Gastroesophageal sphincter (tissue), 4 donors: ENCODE measurements at regions not wholly inside any gene's neighbourhood (a gene's known extent, or its start where the extent isn't known, plus 50 kb on each side); places are given as distances from the start of the nearest gene placed in this dataset.

Experiments used
- ATAC-seq: fragments of 150-250 bp; one replicate; pipeline ENCODE4 v1.9.1; 2016; ENCODE audit warnings: mild to moderate bottlenecking, moderate library complexity
- H3K27ac ChIP-seq, 4 donors: fragments of 200-600 bp; sonication (generic) in 3 of 4; 1 replicate in 3 of 4; 2 replicates in 1 of 4; pipeline ENCODE4 v1.5.1; 2016 to 2019
- H3K27me3 ChIP-seq: fragments of 200-600 bp; sonication (generic); one replicate; pipeline ENCODE4 v1.5.1; 2019
- H3K36me3 ChIP-seq, 2 donors: fragments of 200-600 bp; sonication (generic); one replicate each; pipeline ENCODE4 v1.5.1; 2019; ENCODE audit warnings: control low read depth in 1 of 2
- H3K4me1 ChIP-seq, 3 donors: fragments of 200-600 bp; sonication (generic); 1 replicate in 2 of 3; 2 replicates in 1 of 3; pipeline ENCODE4 v1.5.1; 2016 to 2019; ENCODE audit warnings: control low read depth in 2 of 3
- H3K4me3 ChIP-seq, 2 donors: fragments of 200-600 bp; sonication (generic); one replicate each; pipeline ENCODE4 v1.5.1; 2019; ENCODE audit warnings: mild to moderate bottlenecking in 1 of 2, moderate library complexity in 1 of 2
- H3K9me3 ChIP-seq, 3 donors: fragments of 200-600 bp; sonication (generic); one replicate each; pipeline ENCODE4 v1.5.1; 2017 to 2019; ENCODE audit warnings: control low read depth in 2 of 3
- EP300 ChIP-seq: sonication (generic); formaldehyde crosslinking; IDR thresholded peaks from one replicate; pipeline ENCODE4 v1.6.1; 2017; ENCODE audit warnings: antibody characterized with exemption, mild to moderate bottlenecking
- POLR2A ChIP-seq, 2 donors: fragments of 450-650 bp; IDR thresholded peaks; one replicate each; pipeline ENCODE4 v1.6.1; 2017; ENCODE audit warnings: antibody characterized with exemption in 2 of 2, mild to moderate bottlenecking in 2 of 2, moderate library complexity in 1 of 2
- POLR2AphosphoS5 ChIP-seq: sonication (generic); formaldehyde crosslinking; IDR thresholded peaks from one replicate; pipeline ENCODE4 v1.6.1; 2017; ENCODE audit warnings: antibody characterized with exemption
- WGBS, 2 donors: methylation state at CpG; one replicate each; pipeline ENCODE4 v1.1.5; 2018; ENCODE audit warnings: low coverage in 1 of 2; 5-methylcytosine and 5-hydroxymethylcytosine counted together
- TF ChIP-seq, protein P1 (sequence below), 4 experiments: fragments of 200-600 bp in 2 of 4; fragments of 450-650 bp in 2 of 4; sonication (generic) in 1 of 4; IDR thresholded peaks; one replicate each; pipeline ENCODE4 v1.5.1; 2017 to 2019; ENCODE audit warnings: antibody characterized with exemption in 4 of 4, mild to moderate bottlenecking in 2 of 4, moderate library complexity in 2 of 4

DNA sequence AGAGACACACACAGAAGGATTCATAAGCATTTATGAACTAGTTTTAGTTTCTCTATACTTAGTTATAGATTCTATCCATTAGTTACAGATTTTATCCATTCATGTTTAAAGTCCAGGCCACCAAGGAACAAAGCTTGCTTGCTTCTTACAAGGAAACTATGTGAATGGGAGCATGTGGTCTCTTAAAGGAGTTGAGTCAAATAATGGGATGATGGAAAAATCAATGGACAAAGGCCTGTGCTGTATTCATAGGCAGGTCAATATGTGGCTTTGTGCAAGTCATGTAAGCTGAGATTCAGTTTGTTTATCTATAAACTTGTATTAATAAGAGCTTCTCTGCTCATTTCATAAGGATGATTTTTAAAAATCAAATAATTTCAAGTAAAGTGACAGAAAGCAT, 172.8 kb upstream of the CDK1 start:
- H3K27me3 ChIP-seq = no peaks in the 10 kb centered on the region
- no peak overlapping the region for H3K4me3 ChIP-seq
- H3K27ac ChIP-seq = no peak overlapping the region
- no peaks in the 10 kb centered on the region for H3K9me3 ChIP-seq
- no peaks in the 10 kb centered on the region for H3K36me3 ChIP-seq
- TF ChIP-seq POLR2A (IDR thresholded peaks at IDR 0.05) (no peak), POLR2AphosphoS5 (no peak), EP300 (no peak)
- TF ChIP-seq, protein P1, sequence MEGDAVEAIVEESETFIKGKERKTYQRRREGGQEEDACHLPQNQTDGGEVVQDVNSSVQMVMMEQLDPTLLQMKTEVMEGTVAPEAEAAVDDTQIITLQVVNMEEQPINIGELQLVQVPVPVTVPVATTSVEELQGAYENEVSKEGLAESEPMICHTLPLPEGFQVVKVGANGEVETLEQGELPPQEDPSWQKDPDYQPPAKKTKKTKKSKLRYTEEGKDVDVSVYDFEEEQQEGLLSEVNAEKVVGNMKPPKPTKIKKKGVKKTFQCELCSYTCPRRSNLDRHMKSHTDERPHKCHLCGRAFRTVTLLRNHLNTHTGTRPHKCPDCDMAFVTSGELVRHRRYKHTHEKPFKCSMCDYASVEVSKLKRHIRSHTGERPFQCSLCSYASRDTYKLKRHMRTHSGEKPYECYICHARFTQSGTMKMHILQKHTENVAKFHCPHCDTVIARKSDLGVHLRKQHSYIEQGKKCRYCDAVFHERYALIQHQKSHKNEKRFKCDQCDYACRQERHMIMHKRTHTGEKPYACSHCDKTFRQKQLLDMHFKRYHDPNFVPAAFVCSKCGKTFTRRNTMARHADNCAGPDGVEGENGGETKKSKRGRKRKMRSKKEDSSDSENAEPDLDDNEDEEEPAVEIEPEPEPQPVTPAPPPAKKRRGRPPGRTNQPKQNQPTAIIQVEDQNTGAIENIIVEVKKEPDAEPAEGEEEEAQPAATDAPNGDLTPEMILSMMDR (IDR thresholded peaks at IDR 0.05) = no peak
- H3K4me1 ChIP-seq = no peaks in the 10 kb centered on the region
- no peak for ATAC-seq

DNA sequence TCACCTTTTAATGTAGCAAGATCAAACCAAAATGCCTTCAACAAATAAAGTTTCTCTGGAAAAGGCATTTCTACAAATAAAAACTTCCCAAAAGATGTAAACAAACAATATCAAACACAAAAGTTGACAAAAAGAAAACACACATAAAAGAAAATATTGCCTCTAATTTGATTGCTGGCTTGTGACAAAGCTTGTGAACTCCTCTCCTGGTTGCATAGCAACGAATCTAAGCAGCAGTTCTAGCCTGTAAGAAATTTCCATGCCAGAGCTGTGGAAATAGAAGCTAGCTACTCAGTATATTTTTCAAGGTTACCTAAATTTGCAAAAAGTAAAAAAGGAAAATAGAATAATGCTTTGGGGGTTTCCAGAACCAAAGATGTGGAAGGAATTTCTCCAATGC, 173.9 kb upstream of the CDK1 start:
- Histone ChIP-seq H3K27me3 (no peaks in the 10 kb centered on the region), H3K36me3 (no peaks in the 10 kb centered on the region), H3K4me1 (no peaks in the 10 kb centered on the region), H3K4me3 (no peak overlapping the region), H3K27ac (no peak overlapping the region), H3K9me3 (no peaks in the 10 kb centered on the region)
- TF ChIP-seq EP300 (no peak), POLR2A (IDR thresholded peaks at IDR 0.05) (no peak), POLR2AphosphoS5 (no peak)
- TF ChIP-seq, protein P1 (IDR thresholded peaks at IDR 0.05) = no peak
- WGBS, 2 donors = 36% methylated on average over 1 of the region's 1 CpG; no CpG with 5 or more reads in 1 of the 2 donors
- ATAC-seq = no peak

DNA sequence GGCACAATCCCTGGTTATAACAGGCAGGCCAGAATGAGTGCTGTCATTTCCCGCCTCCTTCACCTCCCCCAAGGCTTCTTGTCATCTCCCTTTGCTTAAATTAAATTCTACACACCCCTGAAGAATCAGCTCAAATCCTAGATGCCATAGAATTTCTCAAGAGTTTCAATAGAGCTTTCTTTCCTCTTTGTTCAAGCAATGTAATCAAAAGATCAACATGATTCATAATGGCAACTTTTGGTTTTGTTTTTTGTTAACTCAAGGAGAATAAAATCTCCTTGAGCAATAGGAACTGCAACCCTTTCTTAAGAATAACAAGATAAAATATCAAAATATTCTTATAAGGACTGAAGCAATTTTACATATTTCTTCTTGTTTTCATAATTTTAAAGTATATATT, 180.8 kb upstream of the CDK1 start:
- Histone ChIP-seq H3K27me3 (no peaks in the 10 kb centered on the region), H3K4me3 (no peak overlapping the region), H3K4me1 (no peaks in the 10 kb centered on the region), H3K9me3 (no peaks in the 10 kb centered on the region), H3K27ac (no peak overlapping the region), H3K36me3 (no peaks in the 10 kb centered on the region)
- TF ChIP-seq POLR2A (IDR thresholded peaks at IDR 0.05) (no peak), POLR2AphosphoS5 (no peak), EP300 (no peak)
- TF ChIP-seq, protein P1 (IDR thresholded peaks at IDR 0.05) = no peak
- ATAC-seq = no peak
- 86 to 100% methylated on average over 1 of the region's 1 CpG for WGBS, 2 donors

DNA sequence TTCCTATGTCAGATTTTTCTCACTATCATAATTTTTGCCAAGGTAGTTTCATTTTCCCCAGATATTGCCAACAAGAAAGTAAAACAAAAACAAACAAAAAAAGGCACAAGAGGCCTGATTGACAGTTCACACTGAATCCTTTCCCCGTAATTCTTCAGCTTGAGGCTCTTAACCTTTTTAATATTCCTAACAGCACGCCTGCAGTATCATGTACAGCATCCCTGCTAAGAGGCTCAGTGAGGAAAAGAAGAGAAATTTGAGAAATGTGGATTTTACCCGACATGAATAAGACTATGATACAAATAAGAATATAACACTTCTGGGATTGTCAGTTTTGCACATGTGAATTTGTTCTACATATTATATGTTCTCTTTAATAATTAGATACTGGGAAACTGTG, 182.4 kb upstream of the CDK1 start:
- Histone ChIP-seq H3K36me3 (no peaks in the 10 kb centered on the region), H3K27ac (no peak overlapping the region), H3K4me1 (no peaks in the 10 kb centered on the region), H3K9me3 (no peaks in the 10 kb centered on the region), H3K4me3 (no peak overlapping the region), H3K27me3 (no peaks in the 10 kb centered on the region)
- WGBS, 2 donors = 78 to 94% methylated on average over 3 of the region's 3 CpGs
- TF ChIP-seq POLR2A (IDR thresholded peaks at IDR 0.05) (no peak), POLR2AphosphoS5 (no peak), EP300 (no peak)
- TF ChIP-seq, protein P1 (IDR thresholded peaks at IDR 0.05) = no peak
- ATAC-seq = no peak

DNA sequence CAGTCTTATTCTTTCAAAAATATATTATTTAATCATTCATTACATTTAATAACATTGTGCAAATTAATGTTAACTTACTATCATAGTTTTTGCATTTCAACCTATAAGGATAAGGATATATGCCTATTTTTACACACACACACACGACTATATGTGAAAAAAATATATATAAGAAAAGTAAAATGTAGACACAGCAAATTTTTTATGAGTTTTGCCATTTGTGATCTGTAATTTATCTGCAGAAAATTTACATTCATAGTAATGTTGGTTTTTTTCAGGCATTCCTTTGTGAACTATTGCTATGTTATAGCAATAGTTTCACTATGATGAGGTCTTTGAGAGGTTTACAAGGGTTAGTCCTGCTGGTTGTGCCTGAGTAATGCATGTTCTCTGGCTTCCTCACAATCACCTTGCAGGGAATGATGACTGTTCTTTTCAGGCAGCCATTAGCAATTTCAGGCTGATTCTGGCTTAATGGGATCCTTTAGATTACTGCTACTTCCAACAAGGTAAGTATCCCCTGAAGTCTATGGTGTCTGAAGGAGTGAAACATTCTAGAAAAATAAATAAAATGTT, 183.7 kb upstream of the CDK1 start:
- H3K36me3 ChIP-seq = no peaks in the 10 kb centered on the region
- WGBS, 2 donors = 73 to 92% methylated on average over 1 of the region's 1 CpG
- TF ChIP-seq POLR2AphosphoS5 = no peak
- TF ChIP-seq EP300 = no peak
- TF ChIP-seq, protein P1 (IDR thresholded peaks at IDR 0.05) = no peak
- TF ChIP-seq POLR2A (IDR thresholded peaks at IDR 0.05) = no peak
- no peaks in the 10 kb centered on the region for H3K9me3 ChIP-seq
- ATAC-seq = no peak
- H3K4me3 ChIP-seq = no peak overlapping the region
- H3K27me3 ChIP-seq = no peaks in the 10 kb centered on the region
- H3K27ac ChIP-seq = no peak overlapping the region
- H3K4me1 ChIP-seq = no peaks in the 10 kb centered on the region
